ENCODE measurements at regions not wholly inside any gene's neighbourhood (a gene's known extent, or its start where the extent isn't known, plus 50 kb on each side); places are given as distances from the start of the nearest gene placed in this dataset.

GRCh38 chr5:173518856-173519255 lies 97.6 kb downstream of the BOD1 start:
- TF ChIP-seq, protein P1, sequence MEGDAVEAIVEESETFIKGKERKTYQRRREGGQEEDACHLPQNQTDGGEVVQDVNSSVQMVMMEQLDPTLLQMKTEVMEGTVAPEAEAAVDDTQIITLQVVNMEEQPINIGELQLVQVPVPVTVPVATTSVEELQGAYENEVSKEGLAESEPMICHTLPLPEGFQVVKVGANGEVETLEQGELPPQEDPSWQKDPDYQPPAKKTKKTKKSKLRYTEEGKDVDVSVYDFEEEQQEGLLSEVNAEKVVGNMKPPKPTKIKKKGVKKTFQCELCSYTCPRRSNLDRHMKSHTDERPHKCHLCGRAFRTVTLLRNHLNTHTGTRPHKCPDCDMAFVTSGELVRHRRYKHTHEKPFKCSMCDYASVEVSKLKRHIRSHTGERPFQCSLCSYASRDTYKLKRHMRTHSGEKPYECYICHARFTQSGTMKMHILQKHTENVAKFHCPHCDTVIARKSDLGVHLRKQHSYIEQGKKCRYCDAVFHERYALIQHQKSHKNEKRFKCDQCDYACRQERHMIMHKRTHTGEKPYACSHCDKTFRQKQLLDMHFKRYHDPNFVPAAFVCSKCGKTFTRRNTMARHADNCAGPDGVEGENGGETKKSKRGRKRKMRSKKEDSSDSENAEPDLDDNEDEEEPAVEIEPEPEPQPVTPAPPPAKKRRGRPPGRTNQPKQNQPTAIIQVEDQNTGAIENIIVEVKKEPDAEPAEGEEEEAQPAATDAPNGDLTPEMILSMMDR (IDR thresholded peaks at IDR 0.05; ENCODE audit: low read depth, low read length), result no peak
- TF ChIP-seq EZH2phosphoT487 (IDR thresholded peaks at IDR 0.05; ENCODE audit: low read depth), result no peak
